Loucy (cell line): ENCODE measurements at regions not wholly inside any gene's neighbourhood (a gene's known extent, or its start where the extent isn't known, plus 50 kb on each side); places are given as distances from the start of the nearest gene placed in this dataset.

ENCODE experiments used
- CTCF ChIP-seq: fragments of 200-600 bp; sonication (generic); conservative IDR thresholded peaks from 2 replicates; pipeline ENCODE4 v1.5.1; 2014; ENCODE audit warnings: mild to moderate bottlenecking, antibody characterized with exemption, low read length
- EZH2phosphoT487 ChIP-seq: fragments of 200-600 bp; IDR thresholded peaks from 2 replicates; pipeline ENCODE4 v1.6.1; 2018; ENCODE audit warnings: antibody characterized with exemption, mild to moderate bottlenecking, moderate library complexity, borderline replicate concordance

- TF ChIP-seq CTCF (no peak), EZH2phosphoT487 (no peak)
These were observed 297.0 kb downstream of the MAP2K6 start for GRCh38 chr17:69711541-69711940.
